ENCODE measurements at regions not wholly inside any gene's neighbourhood (a gene's known extent, or its start where the extent isn't known, plus 50 kb on each side); places are given as distances from the start of the nearest gene placed in this dataset.
"Not testable (repeated sequence)": the region's sequence is repeated elsewhere in the genome, so short reads cannot be mapped to it uniquely, and the experiment has no call there.

- no peak for DNase-seq (ENCODE audit: low read depth)
- peak; percentile 57 for TF ChIP-seq CTCF (IDR thresholded peaks at IDR 0.05; ENCODE audit: insufficient read depth, low read length)
- no peak overlapping the region for H3K4me3 ChIP-seq (ENCODE audit: low read depth, low read length)
Observed at GRCh38 chr15:31197497-31198414, 96.2 kb upstream of the TRPM1 start.

DNA sequence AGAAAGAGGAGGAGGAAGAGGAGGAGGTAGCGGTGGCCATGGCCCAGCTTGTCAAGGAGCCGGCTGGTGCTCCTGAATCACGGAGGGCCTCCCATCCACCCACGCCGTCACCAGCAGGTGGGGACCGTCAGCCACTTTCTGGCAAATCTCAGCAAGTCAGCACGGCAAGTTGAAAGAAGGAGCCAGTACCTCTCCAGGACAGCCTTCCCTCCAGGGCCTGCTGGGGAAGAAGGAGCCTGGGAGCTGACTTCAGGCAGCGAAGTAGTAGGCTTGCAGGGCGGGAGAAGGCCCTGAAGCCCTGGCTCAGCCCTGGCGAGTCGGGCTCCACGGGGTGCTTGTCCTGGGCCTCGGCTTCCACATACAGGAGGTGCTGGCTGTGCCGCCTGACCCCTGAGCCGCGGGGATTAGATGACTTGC, 99.2 kb upstream of the TRPM1 start:
- TF ChIP-seq CTCF (IDR thresholded peaks at IDR 0.05; ENCODE audit: insufficient read depth, low read length) = peak; percentile 60
- peak; percentile 69 for DNase-seq (ENCODE audit: low read depth)
- H3K4me3 ChIP-seq (ENCODE audit: low read depth, low read length) = no peak overlapping the region

- TF ChIP-seq CTCF (IDR thresholded peaks at IDR 0.05; ENCODE audit: insufficient read depth, low read length) = no peak
- no peak overlapping the region for H3K4me3 ChIP-seq (ENCODE audit: low read depth, low read length)
- no peak for DNase-seq (ENCODE audit: low read depth)
Observed at GRCh38 chr15:31202953-31203352, 101.4 kb upstream of the TRPM1 start.

- TF ChIP-seq CTCF (IDR thresholded peaks at IDR 0.05; ENCODE audit: insufficient read depth, low read length) = no peak
- no peak for DNase-seq (ENCODE audit: low read depth)
- no peak overlapping the region for H3K4me3 ChIP-seq (ENCODE audit: low read depth, low read length)
Observed at GRCh38 chr15:31203999-31204398, 102.5 kb upstream of the TRPM1 start.

DNA sequence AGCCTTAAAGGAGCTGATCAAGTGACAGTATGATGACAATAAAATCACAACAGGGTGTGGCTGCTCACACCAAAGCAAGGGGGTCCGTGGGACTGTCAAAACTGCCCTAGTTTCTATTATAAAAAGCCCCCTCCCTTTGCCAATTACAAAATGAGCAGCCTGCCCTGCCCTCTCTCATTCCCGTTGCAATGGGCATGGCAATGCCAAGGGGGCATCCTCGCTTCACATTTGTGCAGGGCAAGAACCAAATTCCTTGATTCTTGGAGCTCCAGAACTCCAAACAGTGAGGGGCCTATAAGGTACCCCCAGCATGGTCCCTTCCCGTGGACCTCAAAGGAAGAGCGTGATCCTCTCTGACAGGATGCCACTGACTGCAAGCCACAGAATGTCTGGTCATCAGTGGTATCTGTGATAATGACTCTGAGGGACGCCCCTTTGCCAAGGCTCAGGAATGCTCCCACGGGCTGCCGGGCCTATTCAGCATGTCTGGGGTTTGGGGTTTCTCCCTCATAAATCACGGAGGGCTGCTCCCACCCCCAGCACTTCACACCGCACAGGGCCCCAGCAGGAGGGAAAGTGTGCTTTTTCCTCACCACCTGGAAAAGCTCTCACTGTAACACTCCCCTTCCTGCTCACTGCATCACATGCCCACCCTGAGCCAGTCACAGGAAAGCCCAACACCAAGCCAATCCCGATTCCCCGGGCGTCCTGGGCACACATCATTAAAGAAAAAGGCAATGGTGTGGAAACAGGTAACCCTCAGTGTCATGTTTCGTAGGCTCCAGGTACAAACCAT, 105.1 kb upstream of the TRPM1 start:
- H3K4me3 ChIP-seq (ENCODE audit: low read depth, low read length) = no peak overlapping the region
- TF ChIP-seq CTCF (IDR thresholded peaks at IDR 0.05; ENCODE audit: insufficient read depth, low read length) = no peak
- DNase-seq (ENCODE audit: low read depth) = no peak

GRCh38 chr15:31207246-31207645, 105.7 kb upstream of the TRPM1 start:
- H3K4me3 ChIP-seq (ENCODE audit: low read depth, low read length) = no peak overlapping the region
- no peak for DNase-seq (ENCODE audit: low read depth)
- no peak for TF ChIP-seq CTCF (IDR thresholded peaks at IDR 0.05; ENCODE audit: insufficient read depth, low read length)

GRCh38 chr15:31207861-31208260, 106.3 kb upstream of the TRPM1 start:
- DNase-seq (ENCODE audit: low read depth); H3K4me3 ChIP-seq (ENCODE audit: low read depth, low read length): not testable (repeated sequence)
